GM12878 (cell line): ENCODE measurements at regions not wholly inside any gene's neighbourhood (a gene's known extent, or its start where the extent isn't known, plus 50 kb on each side); places are given as distances from the start of the nearest gene placed in this dataset.

ENCODE experiments used
- ATAC-seq: fragments of 200-7000 bp; cut with Tn5 transposase; 3 replicates; pipeline ENCODE4 v1.9.1; 2020; ENCODE audit warnings: mild to moderate bottlenecking, moderate library complexity
- BruUV-seq: library from RNA; stranded (reverse); fragments of 400-500 nt; replicated peaks from 2 replicates; lab custom pipeline; 2021; lab: Mats Ljungman, UMichigan
- CTCF ChIA-PET: fragments of 300-600 bp; sonication (Branson Sonifier 250); formaldehyde crosslinking; extraction: SDS; loops from one replicate; lab custom pipeline; 2021; ENCODE audit warnings: inconsistent platforms; lab: Yijun Ruan, JAX
- POLR2A ChIA-PET: fragments of 350-600 bp; formaldehyde crosslinking; extraction: SDS; loops from one replicate; lab custom pipeline; 2021; ENCODE audit warnings: inconsistent platforms; lab: Charles Lee
- RAD21 ChIA-PET: fragments of 300-600 bp; sonication (Branson Sonifier 250); formaldehyde crosslinking; loops from one replicate; lab custom pipeline; 2023; ENCODE audit warnings: antibody characterized with exemption; ENCODE audit not compliant: unreplicated experiment; lab: Charles Lee
- SMC1A ChIA-PET: fragments of 300-600 bp; sonication (Branson Sonifier 250); formaldehyde crosslinking; loops from one replicate; lab custom pipeline; 2023; ENCODE audit not compliant: unreplicated experiment, uncharacterized antibody; lab: Charles Lee
- DNase-seq: peaks from one replicate; pipeline ENCODE4 v3.0.0-alpha.2; 2011; ENCODE audit warnings: low read depth, low spot score
- FAIRE-seq: peaks from 3 replicates; lab custom pipeline; 2011; peaks lifted over from hg19 to GRCh38; lab: Jason Lieb, UNC
- H2AFZ ChIP-seq: 2 replicates; pipeline ENCODE4 v1.6.0; 2011; ENCODE audit warnings: low read depth, low read length, control low read depth; ENCODE audit not compliant: control insufficient read depth
- H3K27ac ChIP-seq: 2 replicates; pipeline ENCODE4 v1.5.1; 2011; ENCODE audit warnings: control low read depth; ENCODE audit not compliant: control insufficient read depth, insufficient read depth
- H3K27me3 ChIP-seq, 2 experiments: replicated peaks in 1 of 2; 2 replicates each; pipeline versions ENCODE4 v1.6.0 to v1.6.1; 2011; ENCODE audit warnings: low read length in 1 of 2; ENCODE audit not compliant: control insufficient read depth in 2 of 2, insufficient read depth in 2 of 2
- H3K36me3 ChIP-seq, 2 experiments: 2 replicates each; pipeline ENCODE4 v1.5.1; 2011; ENCODE audit warnings: low read length in 1 of 2; ENCODE audit not compliant: control insufficient read depth in 2 of 2, insufficient read depth in 2 of 2
- H3K4me1 ChIP-seq: 2 replicates; pipeline ENCODE4 v1.6.1; 2011; ENCODE audit warnings: mild to moderate bottlenecking, low read length, moderate library complexity, mixed read lengths; ENCODE audit not compliant: control insufficient read depth, insufficient read depth
- H3K4me2 ChIP-seq: 2 replicates; pipeline ENCODE4 v1.6.0; 2011; ENCODE audit warnings: control low read depth; ENCODE audit not compliant: control insufficient read depth, insufficient read depth
- H3K4me3 ChIP-seq: fragments of 200-600 bp; sonication (generic); 2 replicates; pipeline ENCODE4 v1.5.1; 2016
- H3K79me2 ChIP-seq: 2 replicates; pipeline ENCODE4 v1.6.0; 2011; ENCODE audit warnings: low read length; ENCODE audit not compliant: control insufficient read depth, insufficient read depth
- H3K9ac ChIP-seq: 2 replicates; pipeline ENCODE4 v1.8.0; 2011; ENCODE audit warnings: low read length, control low read depth, mixed read lengths; ENCODE audit not compliant: control insufficient read depth, insufficient read depth
- H3K9me3 ChIP-seq: replicated peaks from 3 replicates; pipeline ENCODE4 v1.5.1; 2011; ENCODE audit warnings: mild to moderate bottlenecking, low read length; ENCODE audit not compliant: control insufficient read depth, insufficient read depth
- H4K20me1 ChIP-seq: 2 replicates; pipeline ENCODE4 v1.6.0; 2011; ENCODE audit not compliant: control insufficient read depth, insufficient read depth
- EGR1 ChIP-seq, 2 experiments: IDR thresholded peaks; 1 replicate in 1 of 2; 2 replicates in 1 of 2; pipeline ENCODE4 v1.6.1; 2011 to 2012; ENCODE audit warnings: low read depth in 2 of 2, low read length in 2 of 2, borderline replicate concordance in 1 of 2, mild to moderate bottlenecking in 1 of 2, moderate library complexity in 1 of 2
- HDAC2 ChIP-seq: fragments of 200-600 bp; sonication (generic); IDR thresholded peaks from 2 replicates; pipeline ENCODE4 v1.6.1; 2017
- HDGF ChIP-seq: fragments of 450-650 bp; IDR thresholded peaks from 2 replicates; pipeline ENCODE4 v1.6.1; 2016; ENCODE audit warnings: antibody characterized with exemption
- MEF2A ChIP-seq: IDR thresholded peaks from 2 replicates; pipeline ENCODE4 v1.6.1; 2011; ENCODE audit warnings: low read depth, mild to moderate bottlenecking, low read length, moderate library complexity; ENCODE audit not compliant: insufficient read depth
- NFXL1 ChIP-seq: fragments of 450-650 bp; IDR thresholded peaks from 2 replicates; pipeline ENCODE4 v1.6.1; 2017; ENCODE audit warnings: antibody characterized with exemption, mild to moderate bottlenecking, borderline replicate concordance
- NR2C1 ChIP-seq: fragments of 450-650 bp; IDR thresholded peaks from 2 replicates; pipeline ENCODE4 v1.6.1; 2017; ENCODE audit warnings: antibody characterized with exemption, mild to moderate bottlenecking, moderate library complexity
- NRF1 ChIP-seq: conservative IDR thresholded peaks from 2 replicates; pipeline ENCODE4 v1.6.1; 2011; ENCODE audit warnings: mild to moderate bottlenecking, low read depth, low read length, improper control_type of control experiment
- RBBP5 ChIP-seq: fragments of 200-600 bp; sonication (generic); conservative IDR thresholded peaks from 2 replicates; pipeline ENCODE4 v1.6.1; 2016
- SMARCA5 ChIP-seq: fragments of 450-650 bp; IDR thresholded peaks from 2 replicates; pipeline ENCODE4 v1.6.1; 2017; ENCODE audit warnings: mild to moderate bottlenecking
- ZNF384 ChIP-seq: IDR thresholded peaks from 2 replicates; pipeline ENCODE4 v1.6.1; 2012; ENCODE audit warnings: low read depth, mild to moderate bottlenecking, low read length, improper control_type of control experiment, borderline replicate concordance
- ZZZ3 ChIP-seq: IDR thresholded peaks from 2 replicates; pipeline ENCODE4 v1.6.1; 2011; ENCODE audit warnings: low read depth; ENCODE audit not compliant: control insufficient read depth, insufficient read length
- WGBS: methylation state at CpG from one replicate; pipeline ENCODE4 v1.1.6; 2016; ENCODE audit warnings: low lambda C conversion rate; ENCODE audit not compliant: insufficient replicate concordance, insufficient coverage; ENCODE audit errors: missing lambda C conversion rate; 5-methylcytosine and 5-hydroxymethylcytosine counted together
- in situ Hi-C: fragments of 300-500 bp; cut with MboI; formaldehyde crosslinking; loops from 9 replicates; pipeline ENCODE4 v1.14.3; 2018; ENCODE audit warnings: mixed read lengths
- intact Hi-C: fragments of 100-400 bp; cut with micrococcal nuclease; formaldehyde crosslinking; loops from one replicate; pipeline ENCODE4 v1.14.2; 2022; ENCODE audit not compliant: unreplicated experiment
- TF ChIP-seq, protein P1 (sequence below): IDR thresholded peaks from 2 replicates; pipeline ENCODE4 v1.6.1; 2011; ENCODE audit warnings: low read depth, low read length, improper control_type of control experiment, borderline replicate concordance
- TF ChIP-seq, protein P2 (sequence below): fragments of 450-650 bp; IDR thresholded peaks from 2 replicates; pipeline ENCODE4 v1.6.1; 2016; ENCODE audit warnings: mild to moderate bottlenecking
- TF ChIP-seq, protein P3 (sequence below): IDR thresholded peaks from 2 replicates; pipeline ENCODE4 v1.6.1; 2011; ENCODE audit warnings: mild to moderate bottlenecking, low read depth, low read length, moderate library complexity; ENCODE audit not compliant: insufficient replicate concordance
- TF ChIP-seq, protein P4 (sequence below): fragments of 450-650 bp; IDR thresholded peaks from 2 replicates; pipeline ENCODE4 v1.6.1; 2014; ENCODE audit warnings: mild to moderate bottlenecking
- TF ChIP-seq, protein P5 (sequence below): fragments of 450-650 bp; formaldehyde crosslinking; IDR thresholded peaks from 2 replicates; pipeline ENCODE4 v1.4.0; 2020; ENCODE audit warnings: mild to moderate bottlenecking, moderate library complexity

DNA sequence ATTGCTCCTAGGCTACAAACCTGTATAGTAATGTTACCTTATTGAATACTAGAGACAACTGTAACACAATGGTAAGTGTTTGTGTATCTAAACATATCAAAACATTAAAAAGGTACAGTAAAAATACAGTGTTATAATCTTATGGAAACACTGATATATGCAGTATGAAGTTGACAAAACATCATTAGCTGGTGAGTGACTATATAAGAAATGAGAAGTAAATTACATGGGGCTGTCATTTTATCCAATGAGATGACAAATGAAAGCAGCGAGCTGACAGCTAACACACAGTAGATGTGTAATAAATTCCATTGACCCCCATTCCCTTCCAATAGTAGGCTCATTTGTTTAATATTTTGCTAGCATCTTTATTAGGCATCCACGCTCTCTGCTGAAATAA, 198.1 kb upstream of the GHITM start:
- in situ Hi-C loops, result no loop called here
- no peak for FAIRE-seq
- Histone ChIP-seq H3K9me3 (no peaks in the 10 kb centered on the region), H2AFZ (no peak overlapping the region), H3K9ac (no peak overlapping the region), H3K79me2 (no peaks in the 10 kb centered on the region), H3K4me2 (no peak overlapping the region), H3K36me3 (no peaks in the 10 kb centered on the region), H4K20me1 (no peaks in the 10 kb centered on the region), H3K4me3 (no peak overlapping the region), H3K4me1 (peaks cover 7% of the 10 kb centered on the region), H3K27ac (no peak overlapping the region), H3K27me3 (no peaks in the 10 kb centered on the region)
- DNase-seq, result no peak
- ChIA-PET SMC1A (no interaction called here), POLR2A (no interaction called here), CTCF (no interaction called here), RAD21 (no interaction called here)
- WGBS, result 20% methylated on average over 2 of the region's 2 CpGs
- BruUV-seq, result no TSS peak
- ATAC-seq, result no peak
- TF ChIP-seq ZNF384 (no peak), SMARCA5 (no peak), NFXL1 (no peak), ZZZ3 (no peak), HDGF (no peak), NRF1 (no peak), HDAC2 (no peak), NR2C1 (no peak), EGR1 (IDR thresholded peaks at IDR 0.05; ENCODE audit: borderline replicate concordance in 1 of 2, low read depth in 2 of 2, low read length in 2 of 2) (no peak), MEF2A (no peak), RBBP5 (no peak)
- TF ChIP-seq, protein P1, sequence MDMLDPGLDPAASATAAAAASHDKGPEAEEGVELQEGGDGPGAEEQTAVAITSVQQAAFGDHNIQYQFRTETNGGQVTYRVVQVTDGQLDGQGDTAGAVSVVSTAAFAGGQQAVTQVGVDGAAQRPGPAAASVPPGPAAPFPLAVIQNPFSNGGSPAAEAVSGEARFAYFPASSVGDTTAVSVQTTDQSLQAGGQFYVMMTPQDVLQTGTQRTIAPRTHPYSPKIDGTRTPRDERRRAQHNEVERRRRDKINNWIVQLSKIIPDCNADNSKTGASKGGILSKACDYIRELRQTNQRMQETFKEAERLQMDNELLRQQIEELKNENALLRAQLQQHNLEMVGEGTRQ, result no peak
- TF ChIP-seq, protein P2, sequence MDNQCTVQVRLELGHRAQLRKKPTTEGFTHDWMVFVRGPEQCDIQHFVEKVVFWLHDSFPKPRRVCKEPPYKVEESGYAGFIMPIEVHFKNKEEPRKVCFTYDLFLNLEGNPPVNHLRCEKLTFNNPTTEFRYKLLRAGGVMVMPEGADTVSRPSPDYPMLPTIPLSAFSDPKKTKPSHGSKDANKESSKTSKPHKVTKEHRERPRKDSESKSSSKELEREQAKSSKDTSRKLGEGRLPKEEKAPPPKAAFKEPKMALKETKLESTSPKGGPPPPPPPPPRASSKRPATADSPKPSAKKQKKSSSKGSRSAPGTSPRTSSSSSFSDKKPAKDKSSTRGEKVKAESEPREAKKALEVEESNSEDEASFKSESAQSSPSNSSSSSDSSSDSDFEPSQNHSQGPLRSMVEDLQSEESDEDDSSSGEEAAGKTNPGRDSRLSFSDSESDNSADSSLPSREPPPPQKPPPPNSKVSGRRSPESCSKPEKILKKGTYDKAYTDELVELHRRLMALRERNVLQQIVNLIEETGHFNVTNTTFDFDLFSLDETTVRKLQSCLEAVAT, result no peak
- TF ChIP-seq, protein P3, sequence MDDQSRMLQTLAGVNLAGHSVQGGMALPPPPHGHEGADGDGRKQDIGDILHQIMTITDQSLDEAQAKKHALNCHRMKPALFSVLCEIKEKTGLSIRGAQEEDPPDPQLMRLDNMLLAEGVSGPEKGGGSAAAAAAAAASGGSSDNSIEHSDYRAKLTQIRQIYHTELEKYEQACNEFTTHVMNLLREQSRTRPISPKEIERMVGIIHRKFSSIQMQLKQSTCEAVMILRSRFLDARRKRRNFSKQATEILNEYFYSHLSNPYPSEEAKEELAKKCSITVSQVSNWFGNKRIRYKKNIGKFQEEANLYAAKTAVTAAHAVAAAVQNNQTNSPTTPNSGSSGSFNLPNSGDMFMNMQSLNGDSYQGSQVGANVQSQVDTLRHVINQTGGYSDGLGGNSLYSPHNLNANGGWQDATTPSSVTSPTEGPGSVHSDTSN, result no peak
- TF ChIP-seq, protein P4, sequence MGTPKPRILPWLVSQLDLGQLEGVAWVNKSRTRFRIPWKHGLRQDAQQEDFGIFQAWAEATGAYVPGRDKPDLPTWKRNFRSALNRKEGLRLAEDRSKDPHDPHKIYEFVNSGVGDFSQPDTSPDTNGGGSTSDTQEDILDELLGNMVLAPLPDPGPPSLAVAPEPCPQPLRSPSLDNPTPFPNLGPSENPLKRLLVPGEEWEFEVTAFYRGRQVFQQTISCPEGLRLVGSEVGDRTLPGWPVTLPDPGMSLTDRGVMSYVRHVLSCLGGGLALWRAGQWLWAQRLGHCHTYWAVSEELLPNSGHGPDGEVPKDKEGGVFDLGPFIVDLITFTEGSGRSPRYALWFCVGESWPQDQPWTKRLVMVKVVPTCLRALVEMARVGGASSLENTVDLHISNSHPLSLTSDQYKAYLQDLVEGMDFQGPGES, result no peak
- TF ChIP-seq, protein P5, sequence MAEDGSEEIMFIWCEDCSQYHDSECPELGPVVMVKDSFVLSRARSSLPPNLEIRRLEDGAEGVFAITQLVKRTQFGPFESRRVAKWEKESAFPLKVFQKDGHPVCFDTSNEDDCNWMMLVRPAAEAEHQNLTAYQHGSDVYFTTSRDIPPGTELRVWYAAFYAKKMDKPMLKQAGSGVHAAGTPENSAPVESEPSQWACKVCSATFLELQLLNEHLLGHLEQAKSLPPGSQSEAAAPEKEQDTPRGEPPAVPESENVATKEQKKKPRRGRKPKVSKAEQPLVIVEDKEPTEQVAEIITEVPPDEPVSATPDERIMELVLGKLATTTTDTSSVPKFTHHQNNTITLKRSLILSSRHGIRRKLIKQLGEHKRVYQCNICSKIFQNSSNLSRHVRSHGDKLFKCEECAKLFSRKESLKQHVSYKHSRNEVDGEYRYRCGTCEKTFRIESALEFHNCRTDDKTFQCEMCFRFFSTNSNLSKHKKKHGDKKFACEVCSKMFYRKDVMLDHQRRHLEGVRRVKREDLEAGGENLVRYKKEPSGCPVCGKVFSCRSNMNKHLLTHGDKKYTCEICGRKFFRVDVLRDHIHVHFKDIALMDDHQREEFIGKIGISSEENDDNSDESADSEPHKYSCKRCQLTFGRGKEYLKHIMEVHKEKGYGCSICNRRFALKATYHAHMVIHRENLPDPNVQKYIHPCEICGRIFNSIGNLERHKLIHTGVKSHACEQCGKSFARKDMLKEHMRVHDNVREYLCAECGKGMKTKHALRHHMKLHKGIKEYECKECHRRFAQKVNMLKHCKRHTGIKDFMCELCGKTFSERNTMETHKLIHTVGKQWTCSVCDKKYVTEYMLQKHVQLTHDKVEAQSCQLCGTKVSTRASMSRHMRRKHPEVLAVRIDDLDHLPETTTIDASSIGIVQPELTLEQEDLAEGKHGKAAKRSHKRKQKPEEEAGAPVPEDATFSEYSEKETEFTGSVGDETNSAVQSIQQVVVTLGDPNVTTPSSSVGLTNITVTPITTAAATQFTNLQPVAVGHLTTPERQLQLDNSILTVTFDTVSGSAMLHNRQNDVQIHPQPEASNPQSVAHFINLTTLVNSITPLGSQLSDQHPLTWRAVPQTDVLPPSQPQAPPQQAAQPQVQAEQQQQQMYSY (CRISPR knock-in tag), result no peak
- intact Hi-C loops, result no loop called here
